Natural killer cell (primary cell): ENCODE measurements at regions not wholly inside any gene's neighbourhood (a gene's known extent, or its start where the extent isn't known, plus 50 kb on each side); places are given as distances from the start of the nearest gene placed in this dataset.

Experiments used
- ATAC-seq, 3 donors: fragments of 150-1000 bp in 2 of 3; fragments of 200-7000 bp in 1 of 3; cut with Tn5 transposase; 1 replicate in 1 of 3; 2 replicates in 2 of 3; pipeline ENCODE4 v1.10.0; 2021; ENCODE audit warnings: mild to moderate bottlenecking in 2 of 3, moderate library complexity in 2 of 3
- DNase-seq, 2 donors: peaks; one replicate each; pipeline versions ENCODE4 v3.0.0 to v3.0.0-alpha.2; 2013 to 2021; ENCODE audit warnings: mixed read lengths in 1 of 2
- H3K27ac ChIP-seq: one replicate; pipeline ENCODE4 v1.5.1; 2013; ENCODE audit warnings: mild to moderate bottlenecking, low read length
- H3K27me3 ChIP-seq: one replicate; pipeline ENCODE4 v1.6.1; 2013; ENCODE audit warnings: low read length; ENCODE audit not compliant: control insufficient read depth, insufficient read depth
- H3K36me3 ChIP-seq: one replicate; pipeline ENCODE4 v1.6.1; 2013; ENCODE audit warnings: low read length; ENCODE audit not compliant: control insufficient read depth, insufficient read depth
- H3K4me1 ChIP-seq: one replicate; pipeline ENCODE4 v1.6.1; 2013; ENCODE audit warnings: low read length; ENCODE audit not compliant: control insufficient read depth, insufficient read depth
- H3K4me3 ChIP-seq: one replicate; pipeline ENCODE4 v1.5.1; 2013; ENCODE audit warnings: low read length
- H3K9me3 ChIP-seq: one replicate; pipeline ENCODE4 v1.6.1; 2013; ENCODE audit warnings: low read length; ENCODE audit not compliant: control insufficient read depth, insufficient read depth
- H3K27ac Mint-ChIP-seq, 2 donors: one replicate each; pipeline ENCODE4 v1.8.0; 2022; ENCODE audit warnings: mild to moderate bottlenecking in 2 of 2, mixed read lengths in 2 of 2, moderate library complexity in 1 of 2
- H3K27me3 Mint-ChIP-seq, 2 donors: one replicate each; pipeline ENCODE4 v1.8.0; 2022; ENCODE audit warnings: low read depth in 2 of 2, mixed read lengths in 2 of 2
- H3K36me3 Mint-ChIP-seq: one replicate; pipeline ENCODE4 v1.8.0; 2022; ENCODE audit warnings: mixed read lengths
- H3K4me1 Mint-ChIP-seq, 2 donors: one replicate each; pipeline ENCODE4 v1.8.0; 2022; ENCODE audit warnings: mixed read lengths in 2 of 2
- H3K4me3 Mint-ChIP-seq: one replicate; pipeline ENCODE4 v1.8.0; 2022; ENCODE audit warnings: mild to moderate bottlenecking, moderate library complexity, mixed read lengths
- H3K9me3 Mint-ChIP-seq, 2 donors: one replicate each; pipeline ENCODE4 v1.8.0; 2022; ENCODE audit warnings: mixed read lengths in 2 of 2
- CTCF ChIP-seq: fragments of 200-600 bp; IDR thresholded peaks from one replicate; pipeline ENCODE4 v1.8.0; 2022; ENCODE audit warnings: antibody characterized with exemption
- WGBS: methylation state at CpG from one replicate; pipeline ENCODE4 v1.1.7; 2013; ENCODE audit warnings: missing lambda C conversion rate; ENCODE audit not compliant: insufficient coverage; 5-methylcytosine and 5-hydroxymethylcytosine counted together
- intact Hi-C: fragments of 100-400 bp; cut with micrococcal nuclease; formaldehyde crosslinking; loops from one replicate; pipeline ENCODE4 v1.14.2; 2022

GRCh38 chr20:22288156-22288555 is 296.2 kb downstream of the FOXA2 start:
- Histone ChIP-seq H3K4me1 (no peaks in the 10 kb centered on the region), H3K27me3 (no peaks in the 10 kb centered on the region), H3K9me3 (no peaks in the 10 kb centered on the region), H3K36me3 (no peaks in the 10 kb centered on the region), H3K4me3 (no peak overlapping the region), H3K27ac (no peak overlapping the region)
- no peak for DNase-seq
- Mint-ChIP-seq H3K36me3 (no peaks in the 10 kb centered on the region), H3K4me3 (no peak overlapping the region), H3K4me1 (no peaks in the 10 kb centered on the region), H3K27ac (no peak overlapping the region), H3K9me3 (peaks cover 0 to 11% of the 10 kb centered on the region in 2 donors), H3K27me3 (no peaks in the 10 kb centered on the region)
- intact Hi-C loops = no loop called here
- ATAC-seq = no peak
- 86% methylated on average over 5 of the region's 5 CpGs for WGBS
- TF ChIP-seq CTCF = no peak

- ATAC-seq = peak in 1 of 3 donors; percentile 15
- intact Hi-C loops = no loop called here
- Histone ChIP-seq H3K36me3 (no peaks in the 10 kb centered on the region), H3K4me3 (no peak overlapping the region), H3K27ac (no peak overlapping the region), H3K9me3 (no peaks in the 10 kb centered on the region), H3K27me3 (no peaks in the 10 kb centered on the region), H3K4me1 (no peaks in the 10 kb centered on the region)
- no peaks in the 10 kb centered on the region for H3K36me3 Mint-ChIP-seq
- 60% methylated on average over 1 of the region's 1 CpG for WGBS
- H3K4me3 Mint-ChIP-seq = no peak overlapping the region
- no peaks in the 10 kb centered on the region for H3K27me3 Mint-ChIP-seq
- no peaks in the 10 kb centered on the region for H3K4me1 Mint-ChIP-seq
- no peak for DNase-seq
- H3K9me3 Mint-ChIP-seq = peaks cover 2 to 6% of the 10 kb centered on the region in 2 donors
- TF ChIP-seq CTCF = no peak
- H3K27ac Mint-ChIP-seq = no peak overlapping the region
Measured at GRCh38 chr20:22285555-22285954, 298.8 kb downstream of the FOXA2 start.

- no peak overlapping the region for H3K27ac Mint-ChIP-seq
- H3K4me1 ChIP-seq = no peaks in the 10 kb centered on the region
- H3K36me3 Mint-ChIP-seq = no peaks in the 10 kb centered on the region
- H3K9me3 ChIP-seq = no peaks in the 10 kb centered on the region
- no peaks in the 10 kb centered on the region for H3K27me3 Mint-ChIP-seq
- DNase-seq = no peak
- H3K4me3 Mint-ChIP-seq = no peak overlapping the region
- no peak overlapping the region for H3K27ac ChIP-seq
- no peaks in the 10 kb centered on the region for H3K36me3 ChIP-seq
- no peaks in the 10 kb centered on the region for H3K27me3 ChIP-seq
- 91% methylated on average over 3 of the region's 3 CpGs for WGBS
- no peaks in the 10 kb centered on the region for H3K4me1 Mint-ChIP-seq
- H3K9me3 Mint-ChIP-seq = peaks cover 2 to 6% of the 10 kb centered on the region in 2 donors
- ATAC-seq = no peak
- no peak for TF ChIP-seq CTCF
- no peak overlapping the region for H3K4me3 ChIP-seq
- intact Hi-C loops = no loop called here
Measured at GRCh38 chr20:22282696-22283095, 301.7 kb downstream of the FOXA2 start.

- Histone ChIP-seq H3K4me1 (no peaks in the 10 kb centered on the region), H3K27ac (no peak overlapping the region), H3K27me3 (no peaks in the 10 kb centered on the region), H3K9me3 (no peaks in the 10 kb centered on the region), H3K36me3 (no peaks in the 10 kb centered on the region), H3K4me3 (no peak overlapping the region)
- H3K27ac Mint-ChIP-seq = no peak overlapping the region
- H3K27me3 Mint-ChIP-seq = no peaks in the 10 kb centered on the region
- intact Hi-C loops = no loop called here
- H3K36me3 Mint-ChIP-seq = no peaks in the 10 kb centered on the region
- WGBS = 63% methylated on average over 4 of the region's 4 CpGs
- peaks cover 8% of the 10 kb centered on the region in 2 donors for H3K9me3 Mint-ChIP-seq
- no peaks in the 10 kb centered on the region for H3K4me1 Mint-ChIP-seq
- no peak overlapping the region for H3K4me3 Mint-ChIP-seq
- DNase-seq (no peak), ATAC-seq (no peak)
- no peak for TF ChIP-seq CTCF
Measured at GRCh38 chr20:22274330-22274729, 310.0 kb downstream of the FOXA2 start.
